Prostate gland (tissue), 2 donors: ENCODE measurements at regions not wholly inside any gene's neighbourhood (a gene's known extent, or its start where the extent isn't known, plus 50 kb on each side); places are given as distances from the start of the nearest gene placed in this dataset.
"Not testable (repeated sequence)": the region's sequence is repeated elsewhere in the genome, so short reads cannot be mapped to it uniquely, and the experiment has no call there.

Experiments
- CTCF ChIP-seq, 4 experiments: fragments of 200-600 bp in 2 of 4; fragments of 450-650 bp in 2 of 4; sonication (generic) in 2 of 4; IDR thresholded peaks; 1 replicate in 3 of 4; 2 replicates in 1 of 4; pipeline ENCODE4 v1.5.1; 2016 to 2019; ENCODE audit warnings: antibody characterized with exemption in 4 of 4, mild to moderate bottlenecking in 2 of 4, moderate library complexity in 2 of 4
- POLR2A ChIP-seq: fragments of 450-650 bp; IDR thresholded peaks from one replicate; pipeline ENCODE4 v1.6.1; 2016; ENCODE audit warnings: antibody characterized with exemption, mild to moderate bottlenecking

DNA sequence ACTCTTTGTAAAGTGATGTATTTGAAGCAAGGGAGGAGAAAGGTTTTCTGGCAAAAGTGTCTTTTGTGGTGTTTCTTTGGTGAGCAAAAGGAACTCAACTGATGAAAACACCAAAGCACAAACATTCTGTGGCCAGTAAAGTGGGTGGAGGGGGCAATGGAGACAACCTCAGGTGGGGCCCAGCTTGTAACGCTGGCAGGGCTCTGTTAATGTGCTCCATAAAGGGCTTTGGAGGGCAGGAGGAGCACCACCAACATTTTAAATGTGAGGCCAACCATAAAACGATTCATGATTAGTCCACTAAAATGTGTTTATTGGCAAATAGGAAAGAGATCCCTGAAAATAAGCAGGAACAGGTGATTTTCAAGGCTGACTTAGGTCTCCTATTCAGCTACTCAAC, 61.2 kb upstream of the NUDT4B start:
- not testable (repeated sequence) for TF ChIP-seq CTCF (IDR thresholded peaks at IDR 0.05); POLR2A
